ENCODE measurements at regions not wholly inside any gene's neighbourhood (a gene's known extent, or its start where the extent isn't known, plus 50 kb on each side); places are given as distances from the start of the nearest gene placed in this dataset.

- DNase-seq (ENCODE audit: low spot score), result no peak
- TF ChIP-seq, protein P1, sequence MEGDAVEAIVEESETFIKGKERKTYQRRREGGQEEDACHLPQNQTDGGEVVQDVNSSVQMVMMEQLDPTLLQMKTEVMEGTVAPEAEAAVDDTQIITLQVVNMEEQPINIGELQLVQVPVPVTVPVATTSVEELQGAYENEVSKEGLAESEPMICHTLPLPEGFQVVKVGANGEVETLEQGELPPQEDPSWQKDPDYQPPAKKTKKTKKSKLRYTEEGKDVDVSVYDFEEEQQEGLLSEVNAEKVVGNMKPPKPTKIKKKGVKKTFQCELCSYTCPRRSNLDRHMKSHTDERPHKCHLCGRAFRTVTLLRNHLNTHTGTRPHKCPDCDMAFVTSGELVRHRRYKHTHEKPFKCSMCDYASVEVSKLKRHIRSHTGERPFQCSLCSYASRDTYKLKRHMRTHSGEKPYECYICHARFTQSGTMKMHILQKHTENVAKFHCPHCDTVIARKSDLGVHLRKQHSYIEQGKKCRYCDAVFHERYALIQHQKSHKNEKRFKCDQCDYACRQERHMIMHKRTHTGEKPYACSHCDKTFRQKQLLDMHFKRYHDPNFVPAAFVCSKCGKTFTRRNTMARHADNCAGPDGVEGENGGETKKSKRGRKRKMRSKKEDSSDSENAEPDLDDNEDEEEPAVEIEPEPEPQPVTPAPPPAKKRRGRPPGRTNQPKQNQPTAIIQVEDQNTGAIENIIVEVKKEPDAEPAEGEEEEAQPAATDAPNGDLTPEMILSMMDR (IDR thresholded peaks at IDR 0.05; ENCODE audit: extremely low read depth, insufficient read depth, missing control alignments), result no peak
- in situ Hi-C loops (cut with MboI; ENCODE audit: low pct_unique_long_range_greater_than_20kb, low sequenced_read_pairs, unreplicated experiment), result no loop called here
Observed at GRCh38 chr13:44158881-44159632, 214.6 kb upstream of the SERP2 start.

- in situ Hi-C loops (cut with MboI; ENCODE audit: low pct_unique_long_range_greater_than_20kb, low sequenced_read_pairs, unreplicated experiment), result no loop called here
- no peak for DNase-seq (ENCODE audit: low spot score)
- TF ChIP-seq, protein P1 (IDR thresholded peaks at IDR 0.05; ENCODE audit: extremely low read depth, insufficient read depth, missing control alignments), result no peak
Observed at GRCh38 chr13:44159633-44160279, 213.9 kb upstream of the SERP2 start.

- in situ Hi-C loops (cut with MboI; ENCODE audit: low pct_unique_long_range_greater_than_20kb, low sequenced_read_pairs, unreplicated experiment), result no loop called here
- TF ChIP-seq, protein P1 (IDR thresholded peaks at IDR 0.05; ENCODE audit: extremely low read depth, insufficient read depth, missing control alignments), result no peak
- no peak for DNase-seq (ENCODE audit: low spot score)
Observed at GRCh38 chr13:44160591-44161191, 212.9 kb upstream of the SERP2 start.

DNA sequence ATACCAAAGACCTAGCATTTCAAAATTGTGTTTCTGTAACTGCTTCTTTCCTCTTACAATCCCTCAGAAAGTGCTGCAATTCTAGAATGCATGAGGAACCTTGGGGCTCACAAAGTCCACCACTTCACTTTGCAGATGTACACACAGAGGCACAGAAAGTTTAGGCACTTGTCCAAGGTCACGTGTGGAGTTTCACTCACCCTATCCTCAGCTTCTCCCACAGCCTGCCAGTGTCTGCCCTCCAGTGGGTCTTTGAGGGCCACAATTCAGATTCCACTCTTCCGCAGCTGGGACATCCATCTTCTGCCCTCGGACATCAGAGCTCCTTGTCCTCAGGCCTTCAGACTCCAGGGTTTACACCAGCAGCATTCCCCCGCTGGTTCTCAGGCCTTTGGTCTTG lies 210.5 kb upstream of the SERP2 start:
- DNase-seq (ENCODE audit: low spot score), result no peak
- in situ Hi-C loops (cut with MboI; ENCODE audit: low pct_unique_long_range_greater_than_20kb, low sequenced_read_pairs, unreplicated experiment), result no loop called here
- TF ChIP-seq, protein P1 (IDR thresholded peaks at IDR 0.05; ENCODE audit: extremely low read depth, insufficient read depth, missing control alignments), result no peak

GRCh38 chr13:44165221-44165888 lies 208.3 kb upstream of the SERP2 start:
- DNase-seq (ENCODE audit: low spot score), result no peak
- TF ChIP-seq, protein P1 (IDR thresholded peaks at IDR 0.05; ENCODE audit: extremely low read depth, insufficient read depth, missing control alignments), result no peak
- in situ Hi-C loops (cut with MboI; ENCODE audit: low pct_unique_long_range_greater_than_20kb, low sequenced_read_pairs, unreplicated experiment), result no loop called here

- in situ Hi-C loops (cut with MboI; ENCODE audit: low pct_unique_long_range_greater_than_20kb, low sequenced_read_pairs, unreplicated experiment), result no loop called here
- no peak for DNase-seq (ENCODE audit: low spot score)
- TF ChIP-seq, protein P1 (IDR thresholded peaks at IDR 0.05; ENCODE audit: extremely low read depth, insufficient read depth, missing control alignments), result no peak
Observed at GRCh38 chr13:44165889-44166496, 207.6 kb upstream of the SERP2 start.
